ENCODE measurements at regions not wholly inside any gene's neighbourhood (a gene's known extent, or its start where the extent isn't known, plus 50 kb on each side); places are given as distances from the start of the nearest gene placed in this dataset.

DNA sequence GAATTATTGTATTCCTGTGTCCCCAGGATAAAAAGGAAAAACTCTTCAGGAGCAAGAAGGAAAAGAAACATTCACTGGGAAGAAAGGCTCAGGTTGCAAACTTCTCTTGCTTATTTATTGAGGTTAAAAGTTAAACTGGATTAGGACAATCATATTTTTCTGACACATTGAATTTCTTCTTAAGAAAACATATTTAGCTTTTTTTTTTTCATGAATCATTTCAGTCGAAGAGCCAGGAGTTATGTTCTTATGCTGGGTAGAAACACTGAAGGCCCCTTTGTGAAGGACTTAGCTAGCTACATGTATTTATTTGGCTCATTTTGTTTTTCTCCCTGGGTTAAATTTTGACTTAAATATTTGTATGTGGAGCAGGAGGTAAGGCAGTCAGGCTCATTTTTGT is 434.0 kb downstream of the KLF5 start:
- FAIRE-seq: no peak
- no peak for DNase-seq (ENCODE audit: low read depth)
- TF ChIP-seq, protein P1, sequence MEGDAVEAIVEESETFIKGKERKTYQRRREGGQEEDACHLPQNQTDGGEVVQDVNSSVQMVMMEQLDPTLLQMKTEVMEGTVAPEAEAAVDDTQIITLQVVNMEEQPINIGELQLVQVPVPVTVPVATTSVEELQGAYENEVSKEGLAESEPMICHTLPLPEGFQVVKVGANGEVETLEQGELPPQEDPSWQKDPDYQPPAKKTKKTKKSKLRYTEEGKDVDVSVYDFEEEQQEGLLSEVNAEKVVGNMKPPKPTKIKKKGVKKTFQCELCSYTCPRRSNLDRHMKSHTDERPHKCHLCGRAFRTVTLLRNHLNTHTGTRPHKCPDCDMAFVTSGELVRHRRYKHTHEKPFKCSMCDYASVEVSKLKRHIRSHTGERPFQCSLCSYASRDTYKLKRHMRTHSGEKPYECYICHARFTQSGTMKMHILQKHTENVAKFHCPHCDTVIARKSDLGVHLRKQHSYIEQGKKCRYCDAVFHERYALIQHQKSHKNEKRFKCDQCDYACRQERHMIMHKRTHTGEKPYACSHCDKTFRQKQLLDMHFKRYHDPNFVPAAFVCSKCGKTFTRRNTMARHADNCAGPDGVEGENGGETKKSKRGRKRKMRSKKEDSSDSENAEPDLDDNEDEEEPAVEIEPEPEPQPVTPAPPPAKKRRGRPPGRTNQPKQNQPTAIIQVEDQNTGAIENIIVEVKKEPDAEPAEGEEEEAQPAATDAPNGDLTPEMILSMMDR (IDR thresholded peaks at IDR 0.05; ENCODE audit: insufficient read depth, low read length, severe bottlenecking): no peak
- no peaks in the 10 kb centered on the region for H3K27me3 ChIP-seq (ENCODE audit: control insufficient read depth, insufficient read depth, low read length)
- no peak overlapping the region for H3K4me3 ChIP-seq (ENCODE audit: low read depth, low read length)
- H3K36me3 ChIP-seq (ENCODE audit: control insufficient read depth, insufficient read depth, low read length): no peaks in the 10 kb centered on the region

DNA sequence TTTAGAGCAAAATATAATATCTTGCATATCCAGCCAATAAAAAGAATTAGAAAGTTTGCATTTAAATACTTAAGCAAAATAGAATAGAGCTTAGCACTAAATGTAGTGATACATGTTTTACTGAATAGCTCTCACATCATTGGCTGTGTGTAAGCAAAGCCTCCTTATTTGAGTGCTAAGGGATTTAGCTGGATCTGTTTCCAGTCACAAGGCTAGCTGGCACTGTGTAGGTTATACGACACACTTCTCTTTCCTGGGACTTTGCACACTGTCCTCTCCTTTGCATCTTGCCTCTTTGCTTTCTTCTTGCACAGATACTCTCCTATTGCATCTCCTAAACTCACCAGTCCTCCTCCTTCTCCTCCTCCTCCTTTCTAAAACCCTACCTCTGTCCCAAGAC is 423.8 kb downstream of the KLF5 start:
- Histone ChIP-seq H3K36me3 (ENCODE audit: control insufficient read depth, insufficient read depth, low read length) (no peaks in the 10 kb centered on the region), H3K4me3 (ENCODE audit: low read depth, low read length) (no peak overlapping the region), H3K27me3 (ENCODE audit: control insufficient read depth, insufficient read depth, low read length) (no peaks in the 10 kb centered on the region)
- FAIRE-seq: no peak
- DNase-seq (ENCODE audit: low read depth): no peak
- TF ChIP-seq, protein P1 (IDR thresholded peaks at IDR 0.05; ENCODE audit: insufficient read depth, low read length, severe bottlenecking): no peak

DNA sequence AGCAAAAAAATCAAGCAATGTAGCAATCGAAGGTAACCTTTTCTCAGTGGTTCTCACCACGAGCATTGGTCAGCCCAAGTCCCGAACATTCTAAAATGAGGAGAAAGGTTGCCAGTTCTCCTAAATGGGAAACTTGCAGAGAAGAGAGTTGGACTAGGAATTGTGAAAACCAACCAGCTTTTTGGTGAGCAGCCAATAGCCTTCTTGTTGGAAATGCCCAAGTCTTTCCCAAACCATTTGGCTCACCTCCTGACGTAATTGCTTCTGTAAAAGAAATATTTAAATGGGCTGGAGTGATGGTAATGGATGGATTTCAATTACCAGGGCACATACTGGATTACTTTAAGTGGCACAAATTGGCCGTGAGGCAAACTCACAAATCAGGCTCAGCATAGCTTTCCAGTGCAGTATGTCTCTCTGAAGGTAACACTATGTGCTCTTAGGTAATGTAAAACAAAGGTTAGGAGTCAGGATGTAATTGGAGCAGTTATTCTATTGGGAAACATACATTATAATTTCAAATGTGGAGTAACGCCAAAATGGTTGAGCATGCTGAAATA is 423.2 kb downstream of the KLF5 start:
- FAIRE-seq (peak; percentile 90), DNase-seq (ENCODE audit: low read depth) (no peak)
- H3K4me3 ChIP-seq (ENCODE audit: low read depth, low read length): no peak overlapping the region
- no peaks in the 10 kb centered on the region for H3K36me3 ChIP-seq (ENCODE audit: control insufficient read depth, insufficient read depth, low read length)
- no peaks in the 10 kb centered on the region for H3K27me3 ChIP-seq (ENCODE audit: control insufficient read depth, insufficient read depth, low read length)
- TF ChIP-seq, protein P1 (IDR thresholded peaks at IDR 0.05; ENCODE audit: insufficient read depth, low read length, severe bottlenecking): no peak

DNA sequence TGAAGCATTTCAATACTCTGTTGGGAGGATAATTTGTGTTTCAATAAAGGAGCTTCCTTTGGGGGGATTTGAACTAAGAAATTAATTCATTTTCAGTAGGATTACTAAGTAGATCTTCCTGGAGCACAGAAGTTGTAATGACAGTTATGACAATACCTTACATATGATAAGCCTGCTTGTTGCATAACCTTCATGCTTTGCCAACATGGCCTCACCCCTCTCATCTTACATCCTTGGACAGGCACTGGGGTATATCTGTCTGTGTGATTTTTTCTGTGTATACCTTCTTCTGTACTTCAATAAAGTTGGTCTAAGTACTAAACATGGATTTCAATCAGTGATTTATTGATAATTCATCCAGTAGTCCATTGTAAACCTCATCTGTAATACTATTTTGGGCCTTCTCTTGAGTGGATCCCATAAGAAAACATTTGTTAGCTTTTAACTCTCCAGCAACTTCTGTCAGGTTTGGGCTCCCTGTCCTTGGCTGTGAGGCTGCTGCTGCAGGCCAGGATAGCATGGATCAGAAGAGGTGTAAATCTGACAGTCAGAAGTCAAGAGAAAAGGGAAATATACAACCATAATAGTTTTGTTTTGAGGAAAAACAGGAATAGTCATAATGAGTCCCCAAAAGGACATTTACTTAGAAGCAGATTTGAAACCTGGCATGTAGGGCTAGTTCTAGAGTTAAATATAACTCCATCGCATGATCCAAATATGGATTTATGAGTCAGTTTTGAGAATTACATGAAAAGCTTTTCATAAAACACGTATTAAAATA is 422.2 kb downstream of the KLF5 start:
- no peak overlapping the region for H3K4me3 ChIP-seq (ENCODE audit: low read depth, low read length)
- no peaks in the 10 kb centered on the region for H3K36me3 ChIP-seq (ENCODE audit: control insufficient read depth, insufficient read depth, low read length)
- DNase-seq (ENCODE audit: low read depth): peak; percentile 56
- no peaks in the 10 kb centered on the region for H3K27me3 ChIP-seq (ENCODE audit: control insufficient read depth, insufficient read depth, low read length)
- no peak for FAIRE-seq
- TF ChIP-seq, protein P1 (IDR thresholded peaks at IDR 0.05; ENCODE audit: insufficient read depth, low read length, severe bottlenecking): no peak

DNA sequence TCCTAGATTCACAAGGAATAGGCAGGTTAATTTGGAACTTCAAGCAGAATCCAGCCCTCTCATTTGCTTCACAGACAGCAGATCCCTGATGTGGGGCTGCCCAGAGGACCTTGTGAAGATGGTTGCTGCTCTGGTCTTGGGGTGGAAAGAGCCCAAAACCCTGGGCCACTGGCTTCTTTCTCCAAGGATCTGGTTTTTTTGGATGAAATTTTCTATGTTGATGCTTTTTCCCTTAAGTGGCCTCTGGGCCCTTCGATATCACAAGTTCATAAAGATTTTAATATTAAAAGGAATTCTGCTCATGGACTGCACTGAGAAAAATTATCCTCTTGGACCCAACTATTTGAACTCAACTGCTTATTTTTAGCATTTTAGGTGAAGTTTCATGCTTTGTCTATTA is 421.1 kb downstream of the KLF5 start:
- no peak for FAIRE-seq
- Histone ChIP-seq H3K4me3 (ENCODE audit: low read depth, low read length) (no peak overlapping the region), H3K36me3 (ENCODE audit: control insufficient read depth, insufficient read depth, low read length) (no peaks in the 10 kb centered on the region), H3K27me3 (ENCODE audit: control insufficient read depth, insufficient read depth, low read length) (no peaks in the 10 kb centered on the region)
- TF ChIP-seq, protein P1 (IDR thresholded peaks at IDR 0.05; ENCODE audit: insufficient read depth, low read length, severe bottlenecking): no peak
- DNase-seq (ENCODE audit: low read depth): no peak
